ENCODE measurements at regions not wholly inside any gene's neighbourhood (a gene's known extent, or its start where the extent isn't known, plus 50 kb on each side); places are given as distances from the start of the nearest gene placed in this dataset.
A peak's percentile ranks its signal among the peaks of the same experiment; 100 is the strongest.

DNA sequence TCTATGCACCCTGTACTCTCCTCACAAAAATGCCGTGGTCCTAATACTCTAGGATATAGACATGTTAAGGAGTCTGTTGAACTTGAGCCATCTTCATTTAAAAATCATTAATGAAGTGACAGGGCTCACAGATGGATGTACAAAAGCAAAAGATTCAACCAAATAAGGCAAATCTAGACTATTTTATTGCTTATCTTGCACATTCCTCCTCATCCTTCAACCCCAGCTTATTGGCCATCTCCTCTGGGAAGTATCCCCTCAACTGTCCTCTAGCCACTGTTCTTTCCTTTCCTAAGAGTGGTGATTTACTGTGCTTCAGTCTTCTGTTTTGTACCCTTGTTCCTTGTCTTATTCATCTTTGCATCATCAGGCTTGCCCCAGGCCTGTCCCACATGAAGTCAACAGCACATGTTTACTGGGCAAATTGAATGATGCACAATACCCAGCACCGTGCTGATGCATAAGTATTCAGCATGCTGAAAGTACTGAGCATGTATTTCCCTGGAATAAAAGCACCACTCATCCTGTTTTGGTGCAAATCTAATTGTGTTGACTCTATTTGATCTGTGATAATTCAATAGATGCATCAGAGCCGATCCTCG lies 287.3 kb upstream of the CLNK start:
- Histone ChIP-seq H3K18ac (ENCODE audit: low read depth, low read length) (no peak overlapping the region), H3K23ac (ENCODE audit: low read depth, low read length) (no peak overlapping the region), H3K4ac (ENCODE audit: low read depth, low read length) (no peak overlapping the region), H3K14ac (replicated peaks; ENCODE audit: low read depth, low read length) (no peak overlapping the region), H3K79me1 (ENCODE audit: low read depth in 1 of 2, low read length in 2 of 2) (no peaks in the 10 kb centered on the region), H3K9me1 (ENCODE audit: insufficient read depth, low read length) (no peaks in the 10 kb centered on the region), H2BK20ac (ENCODE audit: low read depth, low read length) (no peak overlapping the region), H3K36me3 (ENCODE audit: control insufficient read depth, insufficient read depth, low read length) (no peaks in the 10 kb centered on the region), H2AK9ac (replicated peaks; ENCODE audit: low read depth, low read length, poor library complexity) (no peak overlapping the region), H3K9me3 (ENCODE audit: control insufficient read depth, insufficient read depth, low read length) (peaks cover 6% of the 10 kb centered on the region; the same call in 1 of the 2 replicates), H2AK5ac (ENCODE audit: low read depth, low read length) (no peak overlapping the region), H4K91ac (ENCODE audit: insufficient read depth, low read depth, low read length) (no peak overlapping the region), H3K56ac (ENCODE audit: extremely low read depth, insufficient read depth, low read length) (no peak overlapping the region), H3K4me3 (ENCODE audit: insufficient read depth, low read depth, low read length) (no peak overlapping the region), H3K27me3 (ENCODE audit: control insufficient read depth, insufficient read depth, low read length) (no peaks in the 10 kb centered on the region), H3K9ac (ENCODE audit: low read depth, low read length) (no peak overlapping the region), H4K5ac (ENCODE audit: low read depth, low read length) (no peak overlapping the region), H4K20me1 (ENCODE audit: insufficient read depth, low read length) (no peaks in the 10 kb centered on the region), H3K27ac (ENCODE audit: insufficient read depth, low read length) (no peak overlapping the region), H3K4me2 (ENCODE audit: low read depth, low read length) (no peak overlapping the region), H2BK120ac (ENCODE audit: low read depth, low read length) (no peak overlapping the region), H2BK5ac (ENCODE audit: low read depth, low read length, poor library complexity, severe bottlenecking) (no peak overlapping the region), H3K4me1 (ENCODE audit: control insufficient read depth, insufficient read depth, low read length) (no peaks in the 10 kb centered on the region), H4K8ac (ENCODE audit: low read depth in 2 of 2, low read length in 2 of 2) (no peak overlapping the region), H2AFZ (replicated peaks; ENCODE audit: low read length, poor library complexity) (no peak overlapping the region), H2BK15ac (ENCODE audit: low read depth, low read length) (no peak overlapping the region)
- ATAC-seq (ENCODE audit: low read depth) = no peak
- WGBS, 2 experiments (ENCODE audit: extremely low coverage in 2 of 2, insufficient read length in 1 of 2) = 50% methylated on average over 1 of the region's 4 CpGs; no CpG with 5 or more reads in 1 of the 2 experiments
- CTCF ChIA-PET = no interaction called here
- no TSS peak for BruUV-seq (replicated peaks)
- peak; percentile 46; the same call in 1 of the 2 replicates for TF ChIP-seq MAFK (IDR thresholded peaks at IDR 0.05; ENCODE audit: low read depth, low read length)
- TF ChIP-seq, protein P1, sequence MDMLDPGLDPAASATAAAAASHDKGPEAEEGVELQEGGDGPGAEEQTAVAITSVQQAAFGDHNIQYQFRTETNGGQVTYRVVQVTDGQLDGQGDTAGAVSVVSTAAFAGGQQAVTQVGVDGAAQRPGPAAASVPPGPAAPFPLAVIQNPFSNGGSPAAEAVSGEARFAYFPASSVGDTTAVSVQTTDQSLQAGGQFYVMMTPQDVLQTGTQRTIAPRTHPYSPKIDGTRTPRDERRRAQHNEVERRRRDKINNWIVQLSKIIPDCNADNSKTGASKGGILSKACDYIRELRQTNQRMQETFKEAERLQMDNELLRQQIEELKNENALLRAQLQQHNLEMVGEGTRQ (IDR thresholded peaks at IDR 0.05; ENCODE audit: low read depth, low read length) = no peak
- POLR2A ChIA-PET (ENCODE audit: unreplicated experiment) = no interaction called here
- dilution Hi-C loops (cut with HindIII; ENCODE audit: low sequenced_read_pairs, unreplicated experiment) (no loop called here), in situ Hi-C loops (cut with MboI; ENCODE audit: low sequenced_read_pairs) (no loop called here), intact Hi-C loops (cut with micrococcal nuclease) (no loop called here)
- DNase-seq = no peak

Measured in IMR-90 (cell line).